H9 (cell line): ENCODE measurements at regions not wholly inside any gene's neighbourhood (a gene's known extent, or its start where the extent isn't known, plus 50 kb on each side); places are given as distances from the start of the nearest gene placed in this dataset.

Experiments used
- DNase-seq: peaks from one replicate; pipeline ENCODE4 v3.0.0-alpha.2; 2017
- H2AFZ ChIP-seq: one replicate; pipeline ENCODE4 v1.6.1; 2013; ENCODE audit warnings: mild to moderate bottlenecking, low read length, control low read depth, moderate library complexity
- H2AK5ac ChIP-seq: 2 replicates; pipeline ENCODE4 v1.6.1; 2013; ENCODE audit warnings: low read length, control low read depth, mixed read lengths; ENCODE audit not compliant: insufficient read length
- H2BK120ac ChIP-seq: one replicate; pipeline ENCODE4 v1.6.1; 2013; ENCODE audit warnings: low read depth, mild to moderate bottlenecking, low read length, control low read depth, inconsistent platforms; ENCODE audit not compliant: poor library complexity, severe bottlenecking
- H2BK12ac ChIP-seq: 2 replicates; pipeline ENCODE4 v1.6.1; 2013; ENCODE audit warnings: low read length, control low read depth, mixed read lengths, low read depth; ENCODE audit not compliant: insufficient read length
- H2BK15ac ChIP-seq: 2 replicates; pipeline ENCODE4 v1.6.1; 2013; ENCODE audit warnings: low read depth, low read length, control low read depth
- H2BK20ac ChIP-seq: one replicate; pipeline ENCODE4 v1.6.1; 2013; ENCODE audit warnings: low read depth, mild to moderate bottlenecking, low read length, control low read depth, inconsistent platforms; ENCODE audit not compliant: poor library complexity, severe bottlenecking
- H2BK5ac ChIP-seq: 2 replicates; pipeline ENCODE4 v1.6.1; 2013; ENCODE audit warnings: low read length, control low read depth, mixed read lengths; ENCODE audit not compliant: insufficient read length
- H3K14ac ChIP-seq: 2 replicates; pipeline ENCODE4 v1.6.1; 2013; ENCODE audit warnings: low read length, control low read depth; ENCODE audit not compliant: insufficient read depth
- H3K18ac ChIP-seq: 2 replicates; pipeline ENCODE4 v1.6.1; 2013; ENCODE audit warnings: low read depth, mild to moderate bottlenecking, mixed read lengths, low read length, control low read depth; ENCODE audit not compliant: insufficient read length
- H3K23ac ChIP-seq: 2 replicates; pipeline ENCODE4 v1.6.1; 2013; ENCODE audit warnings: low read length, control low read depth, mixed read lengths, low read depth; ENCODE audit not compliant: insufficient read length
- H3K23me2 ChIP-seq: 2 replicates; pipeline ENCODE4 v1.6.1; 2013; ENCODE audit warnings: low read depth, mild to moderate bottlenecking, mixed read lengths, low read length, control low read depth; ENCODE audit not compliant: insufficient read length, poor library complexity, severe bottlenecking
- H3K27ac ChIP-seq: 2 replicates; pipeline ENCODE4 v1.5.1; 2013; ENCODE audit warnings: low read length, control low read depth, mixed read lengths, low read depth; ENCODE audit not compliant: insufficient read length
- H3K27me3 ChIP-seq: 2 replicates; pipeline ENCODE4 v1.6.1; 2013; ENCODE audit warnings: low read length, control low read depth, inconsistent platforms; ENCODE audit not compliant: insufficient read depth
- H3K4ac ChIP-seq: 2 replicates; pipeline ENCODE4 v1.6.1; 2013; ENCODE audit warnings: low read depth, mild to moderate bottlenecking, control low read depth, inconsistent platforms, low read length, moderate library complexity
- H3K4me1 ChIP-seq: 2 replicates; pipeline ENCODE4 v1.6.1; 2013; ENCODE audit warnings: low read length, control low read depth, inconsistent platforms; ENCODE audit not compliant: insufficient read depth
- H3K4me2 ChIP-seq: 2 replicates; pipeline ENCODE4 v1.6.1; 2013; ENCODE audit warnings: low read length, control low read depth, mixed read lengths; ENCODE audit not compliant: insufficient read length, insufficient read depth
- H3K56ac ChIP-seq: 2 replicates; pipeline ENCODE4 v1.6.1; 2013; ENCODE audit warnings: low read depth, mild to moderate bottlenecking, mixed read lengths, low read length, control low read depth; ENCODE audit not compliant: insufficient read length
- H3K79me1 ChIP-seq: 2 replicates; pipeline ENCODE4 v1.6.1; 2013; ENCODE audit warnings: low read depth, mild to moderate bottlenecking, moderate library complexity, low read length, control low read depth, inconsistent platforms; ENCODE audit not compliant: insufficient read depth, poor library complexity, severe bottlenecking
- H3K79me2 ChIP-seq: 2 replicates; pipeline ENCODE4 v1.6.1; 2013; ENCODE audit warnings: low read length, control low read depth, inconsistent platforms; ENCODE audit not compliant: insufficient read depth
- H3K9ac ChIP-seq: 2 replicates; pipeline ENCODE4 v1.6.1; 2013; ENCODE audit warnings: low read length, control low read depth, mixed read lengths; ENCODE audit not compliant: insufficient read length; ENCODE audit errors: extremely low read depth
- H3K9me3 ChIP-seq: one replicate; pipeline ENCODE4 v1.6.1; 2013; ENCODE audit warnings: low read depth, low read length, inconsistent platforms; ENCODE audit not compliant: control insufficient read depth
- H3T11ph ChIP-seq: one replicate; pipeline ENCODE4 v1.6.1; 2013; ENCODE audit warnings: mild to moderate bottlenecking, low read length, control low read depth, inconsistent platforms
- H4K20me1 ChIP-seq: one replicate; pipeline ENCODE4 v1.6.1; 2013; ENCODE audit not compliant: control insufficient read depth, insufficient read length, insufficient read depth
- H4K5ac ChIP-seq: 2 replicates; pipeline ENCODE4 v1.6.1; 2013; ENCODE audit warnings: low read depth, mild to moderate bottlenecking, mixed read lengths, low read length, control low read depth; ENCODE audit not compliant: insufficient read length
- H4K8ac ChIP-seq: replicated peaks from 2 replicates; pipeline ENCODE4 v1.6.1; 2013; ENCODE audit warnings: low read length, control low read depth, mixed read lengths, low read depth; ENCODE audit not compliant: insufficient read length
- H4K91ac ChIP-seq: 2 replicates; pipeline ENCODE4 v1.6.1; 2013; ENCODE audit warnings: low read depth, mild to moderate bottlenecking, moderate library complexity, mixed read lengths, low read length, control low read depth; ENCODE audit not compliant: insufficient read length
- H3K27ac Mint-ChIP-seq, 3 experiments: 2 replicates in 2 of 3; 3 replicates in 1 of 3; pipeline ENCODE4 v1.8.0; 2020 to 2021; ENCODE audit warnings: mixed read lengths in 3 of 3, mild to moderate bottlenecking in 1 of 3, moderate library complexity in 1 of 3
- H3K27me3 Mint-ChIP-seq: 2 replicates; pipeline ENCODE4 v1.8.0; 2021; ENCODE audit warnings: low read depth, mild to moderate bottlenecking, moderate library complexity, mixed read lengths
- H3K36me3 Mint-ChIP-seq, 3 experiments: 2 replicates in 2 of 3; 3 replicates in 1 of 3; pipeline ENCODE4 v1.8.0; 2020 to 2021; ENCODE audit warnings: low read depth in 3 of 3, mixed read lengths in 3 of 3; ENCODE audit not compliant: insufficient read depth in 1 of 3
- H3K4me1 Mint-ChIP-seq, 2 experiments: 2 replicates each; pipeline ENCODE4 v1.8.0; 2020; ENCODE audit warnings: mixed read lengths in 2 of 2
- H3K4me3 Mint-ChIP-seq, 2 experiments: 2 replicates in 1 of 2; 3 replicates in 1 of 2; pipeline ENCODE4 v1.8.0; 2020 to 2021; ENCODE audit warnings: mild to moderate bottlenecking in 2 of 2, mixed read lengths in 2 of 2, moderate library complexity in 1 of 2
- H3K9me3 Mint-ChIP-seq, 2 experiments: 2 replicates in 1 of 2; 3 replicates in 1 of 2; pipeline ENCODE4 v1.8.0; 2020; ENCODE audit warnings: mild to moderate bottlenecking in 2 of 2, mixed read lengths in 2 of 2, moderate library complexity in 1 of 2
- CTCF ChIP-seq: fragments of 200-600 bp; sonication (generic); conservative IDR thresholded peaks from 3 replicates; pipeline ENCODE4 v1.8.0; 2021; ENCODE audit warnings: antibody characterized with exemption, mild to moderate bottlenecking
- WGBS: extraction: QIAGEN DNeasy Blood & Tissue Kit; methylation state at CpG from one replicate; pipeline ENCODE4 v1.1.7; 2013; ENCODE audit warnings: missing lambda C conversion rate, low lambda C conversion rate, mixed read lengths; ENCODE audit not compliant: insufficient read length; ENCODE audit errors: extremely low coverage; 5-methylcytosine and 5-hydroxymethylcytosine counted together

- Mint-ChIP-seq H3K9me3 (peaks cover 0 to 13% of the 10 kb centered on the region in 2 experiments; a peak in 3 of 5 replicates), H3K27ac (no peak overlapping the region), H3K4me3 (no peak overlapping the region), H3K27me3 (peaks cover 7% of the 10 kb centered on the region), H3K4me1 (peaks cover 0 to 16% of the 10 kb centered on the region in 2 experiments; a peak in 3 of 4 replicates), H3K36me3 (no peaks in the 10 kb centered on the region; a peak in 2 of 7 replicates)
- Histone ChIP-seq H2AFZ (no peak overlapping the region), H4K91ac (no peak overlapping the region), H3K23me2 (no peaks in the 10 kb centered on the region), H3K23ac (no peak overlapping the region), H3K9ac (no peak overlapping the region), H3K79me2 (no peaks in the 10 kb centered on the region), H3K4me2 (no peak overlapping the region), H3K9me3 (no peaks in the 10 kb centered on the region), H2BK12ac (no peak overlapping the region), H4K20me1 (no peaks in the 10 kb centered on the region), H3K4me1 (no peaks in the 10 kb centered on the region), H3T11ph (no peak overlapping the region), H3K27me3 (no peaks in the 10 kb centered on the region), H3K18ac (no peak overlapping the region), H2BK20ac (no peak overlapping the region), H2BK5ac (no peak overlapping the region), H2AK5ac (no peak overlapping the region), H2BK15ac (no peak overlapping the region), H3K14ac (no peak overlapping the region), H4K5ac (no peak overlapping the region), H3K27ac (no peak overlapping the region), H3K79me1 (no peaks in the 10 kb centered on the region), H3K56ac (no peak overlapping the region), H2BK120ac (no peak overlapping the region), H3K4ac (no peak overlapping the region), H4K8ac (no peak overlapping the region)
- TF ChIP-seq CTCF: no peak
- 100% methylated on average over 3 of the region's 4 CpGs for WGBS
- no peak for DNase-seq
Measured at GRCh38 chr21:41633627-41634026, 125.7 kb upstream of the TMPRSS2 start.
